Esophagus muscularis mucosa (tissue), 4 donors: ENCODE measurements at regions not wholly inside any gene's neighbourhood (a gene's known extent, or its start where the extent isn't known, plus 50 kb on each side); places are given as distances from the start of the nearest gene placed in this dataset.
"Not testable (repeated sequence)": the region's sequence is repeated elsewhere in the genome, so short reads cannot be mapped to it uniquely, and the experiment has no call there.

ENCODE experiments used
- DNase-seq: peaks from one replicate; pipeline ENCODE4 v3.0.0-alpha.2; 2017; ENCODE audit errors: extremely low spot score
- H3K27ac ChIP-seq, 4 donors: fragments of 200-600 bp; sonication (generic); replicated peaks in 1 of 4; 1 replicate in 3 of 4; 2 replicates in 1 of 4; pipeline ENCODE4 v1.5.1; 2016 to 2019; ENCODE audit warnings: mild to moderate bottlenecking in 1 of 4
- H3K27me3 ChIP-seq, 4 donors: fragments of 200-600 bp; sonication (generic); one replicate each; pipeline versions ENCODE4 v1.5.1 to v1.6.0; 2016 to 2019
- H3K36me3 ChIP-seq, 4 donors: fragments of 200-600 bp; sonication (generic); one replicate each; pipeline ENCODE4 v1.5.1; 2016 to 2019
- H3K4me1 ChIP-seq, 4 donors: fragments of 200-600 bp; sonication (generic); one replicate each; pipeline ENCODE4 v1.5.1; 2016 to 2019
- H3K4me3 ChIP-seq, 4 donors: fragments of 200-600 bp; sonication (generic); 1 replicate in 2 of 4; 2 replicates in 2 of 4; pipeline ENCODE4 v1.5.1; 2016 to 2019; ENCODE audit warnings: mild to moderate bottlenecking in 4 of 4, moderate library complexity in 1 of 4
- H3K9me3 ChIP-seq, 4 donors: fragments of 200-600 bp; sonication (generic); 1 replicate in 3 of 4; 2 replicates in 1 of 4; pipeline ENCODE4 v1.5.1; 2016 to 2019
- CTCF ChIP-seq, 3 experiments: fragments of 200-600 bp in 2 of 3; fragments of 450-650 bp in 1 of 3; sonication (generic) in 2 of 3; IDR thresholded peaks; one replicate each; pipeline ENCODE4 v1.5.1; 2017 to 2019; ENCODE audit warnings: antibody characterized with exemption in 3 of 3, mild to moderate bottlenecking in 2 of 3, moderate library complexity in 1 of 3
- EP300 ChIP-seq: sonication (generic); formaldehyde crosslinking; IDR thresholded peaks from one replicate; pipeline ENCODE4 v1.6.1; 2017; ENCODE audit warnings: antibody characterized with exemption
- POLR2A ChIP-seq: fragments of 450-650 bp; IDR thresholded peaks from one replicate; pipeline ENCODE4 v1.6.1; 2017; ENCODE audit warnings: antibody characterized with exemption, moderate library complexity, mild to moderate bottlenecking, low read depth
- POLR2AphosphoS5 ChIP-seq, 2 donors: sonication (generic); formaldehyde crosslinking; IDR thresholded peaks; one replicate each; pipeline ENCODE4 v1.6.1; 2017; ENCODE audit warnings: antibody characterized with exemption in 2 of 2
- WGBS: methylation state at CpG from one replicate; pipeline ENCODE4 v1.1.5; 2018; 5-methylcytosine and 5-hydroxymethylcytosine counted together
- intact Hi-C: fragments of 100-400 bp; cut with DNase I; formaldehyde crosslinking; loops from one replicate; pipeline ENCODE4 v1.15.1; 2023

GRCh38 chr1:228891272-228892034 is 156.2 kb downstream of the RHOU start:
- H3K4me1 ChIP-seq, result no peaks in the 10 kb centered on the region
- H3K9me3 ChIP-seq, result no peaks in the 10 kb centered on the region
- DNase-seq, result peak; percentile 70
- H3K27ac ChIP-seq, result no peak overlapping the region
- H3K36me3 ChIP-seq, result no peaks in the 10 kb centered on the region
- no peaks in the 10 kb centered on the region for H3K27me3 ChIP-seq
- intact Hi-C loops, result no loop called here
- 88% methylated on average over 16 of the region's 16 CpGs for WGBS
- no peak overlapping the region for H3K4me3 ChIP-seq
- TF ChIP-seq CTCF (IDR thresholded peaks at IDR 0.05), result no peak
- no peak for TF ChIP-seq POLR2A
- no peak for TF ChIP-seq POLR2AphosphoS5 (IDR thresholded peaks at IDR 0.05)
- TF ChIP-seq EP300, result no peak

GRCh38 chr1:228892200-228892599 is 156.9 kb downstream of the RHOU start:
- H3K4me1 ChIP-seq, H3K4me3 ChIP-seq, H3K27ac ChIP-seq, H3K9me3 ChIP-seq, DNase-seq, H3K36me3 ChIP-seq, intact Hi-C loops, H3K27me3 ChIP-seq: not testable (repeated sequence)
- 100% methylated on average over 2 of the region's 4 CpGs for WGBS

- TF ChIP-seq CTCF (IDR thresholded peaks at IDR 0.05), result no peak
- no peak for TF ChIP-seq POLR2AphosphoS5 (IDR thresholded peaks at IDR 0.05)
- TF ChIP-seq POLR2A, result no peak
- TF ChIP-seq EP300, result no peak
- Histone ChIP-seq H3K27me3 (no peaks in the 10 kb centered on the region), H3K36me3 (no peaks in the 10 kb centered on the region), H3K4me1 (peaks cover 0 to 2% (median under 1%) of the 10 kb centered on the region in 4 donors), H3K27ac (no peak overlapping the region), H3K9me3 (no peaks in the 10 kb centered on the region), H3K4me3 (no peak overlapping the region)
- intact Hi-C loops, result no loop called here
- 89% methylated on average over 10 of the region's 10 CpGs for WGBS
- DNase-seq, result no peak
These were observed 159.2 kb downstream of the RHOU start for GRCh38 chr1:228894442-228894989.

- H3K4me1 ChIP-seq, result peaks cover 3 to 36% (median 34%) of the 10 kb centered on the region in 4 donors
- DNase-seq, result peak; percentile 77
- WGBS, result over 99% methylated on average over 9 of the region's 9 CpGs
- H3K9me3 ChIP-seq, result no peaks in the 10 kb centered on the region
- H3K27me3 ChIP-seq, result no peaks in the 10 kb centered on the region
- TF ChIP-seq EP300 (no peak), POLR2AphosphoS5 (IDR thresholded peaks at IDR 0.05) (no peak), CTCF (IDR thresholded peaks at IDR 0.05) (no peak), POLR2A (no peak)
- H3K4me3 ChIP-seq, result no peak overlapping the region
- intact Hi-C loops, result no loop called here
- H3K36me3 ChIP-seq, result no peaks in the 10 kb centered on the region
- no peak overlapping the region for H3K27ac ChIP-seq
These were observed 162.6 kb downstream of the RHOU start for GRCh38 chr1:228897901-228898300.

GRCh38 chr1:228898582-228898992 is 163.3 kb downstream of the RHOU start:
- DNase-seq, result peak; percentile 75
- H3K36me3 ChIP-seq, result no peaks in the 10 kb centered on the region
- intact Hi-C loops, result no loop called here
- H3K4me1 ChIP-seq, result peaks cover 5 to 42% (median 40%) of the 10 kb centered on the region in 4 donors
- no peaks in the 10 kb centered on the region for H3K27me3 ChIP-seq
- H3K9me3 ChIP-seq, result no peaks in the 10 kb centered on the region
- TF ChIP-seq CTCF (IDR thresholded peaks at IDR 0.05) (no peak), POLR2AphosphoS5 (IDR thresholded peaks at IDR 0.05) (no peak), EP300 (no peak), POLR2A (no peak)
- 74% methylated on average over 8 of the region's 8 CpGs for WGBS
- no peak overlapping the region for H3K27ac ChIP-seq
- H3K4me3 ChIP-seq, result no peak overlapping the region
